ENCODE measurements at regions not wholly inside any gene's neighbourhood (a gene's known extent, or its start where the extent isn't known, plus 50 kb on each side); places are given as distances from the start of the nearest gene placed in this dataset.

- TF ChIP-seq CTCF (IDR thresholded peaks at IDR 0.05) (no peak), POLR2A (IDR thresholded peaks at IDR 0.05) (no peak)
Measured at GRCh38 chr22:27404441-27404840, 397.1 kb downstream of the MN1 start.
